SK-N-SH treated with all-trans-retinoic acid at 6 μM for 48 hours (cell line): ENCODE measurements at regions not wholly inside any gene's neighbourhood (a gene's known extent, or its start where the extent isn't known, plus 50 kb on each side); places are given as distances from the start of the nearest gene placed in this dataset.

Experiments
- ATAC-seq: fragments of 200-7000 bp; cut with Tn5 transposase; 3 replicates; pipeline ENCODE4 v1.9.1; 2020; ENCODE audit warnings: mild to moderate bottlenecking, moderate library complexity
- ARNTL ChIP-seq: fragments of 450-650 bp; formaldehyde crosslinking; IDR thresholded peaks from 2 replicates; pipeline ENCODE4 v1.5.0; 2020; ENCODE audit warnings: low read depth, mild to moderate bottlenecking, moderate library complexity, borderline replicate concordance
- BACH2 ChIP-seq: fragments of 250-450 bp; sonication (Bioruptor Pico); IDR thresholded peaks from 2 replicates; pipeline ENCODE4 v1.9.0; 2021; ENCODE audit warnings: mild to moderate bottlenecking, borderline replicate concordance
- CSDC2 ChIP-seq: fragments of 250-450 bp; sonication (Bioruptor Pico); IDR thresholded peaks from 2 replicates; pipeline ENCODE4 v1.5.0; 2020; ENCODE audit warnings: mild to moderate bottlenecking, moderate library complexity
- CSRNP3 ChIP-seq: fragments of 250-450 bp; sonication (Bioruptor Pico); IDR thresholded peaks from 2 replicates; pipeline ENCODE4 v1.5.1; 2021; ENCODE audit warnings: mild to moderate bottlenecking, moderate library complexity
- ESRRG ChIP-seq: fragments of 250-450 bp; sonication (Bioruptor Pico); IDR thresholded peaks from 2 replicates; pipeline ENCODE4 v1.6.1; 2021; ENCODE audit warnings: mild to moderate bottlenecking
- ISL1 ChIP-seq: fragments of 250-450 bp; sonication (Bioruptor Pico); IDR thresholded peaks from 2 replicates; pipeline ENCODE4 v2.1.2; 2022; ENCODE audit warnings: mild to moderate bottlenecking, moderate library complexity
- OSR1 ChIP-seq: fragments of 250-450 bp; sonication (Bioruptor Pico); IDR thresholded peaks from 2 replicates; pipeline ENCODE4 v1.8.0; 2022; ENCODE audit warnings: moderate library complexity, mild to moderate bottlenecking, inconsistent platforms
- PATZ1 ChIP-seq: fragments of 250-450 bp; sonication (Bioruptor Pico); IDR thresholded peaks from 2 replicates; pipeline ENCODE4 v1.8.0; 2020; ENCODE audit warnings: mild to moderate bottlenecking, moderate library complexity, borderline replicate concordance
- PPARA ChIP-seq: fragments of 250-450 bp; sonication (Bioruptor Pico); IDR thresholded peaks from 2 replicates; pipeline ENCODE4 v1.5.0; 2020; ENCODE audit warnings: mild to moderate bottlenecking, borderline replicate concordance
- RARB ChIP-seq: fragments of 250-450 bp; sonication (Bioruptor Pico); IDR thresholded peaks from 2 replicates; pipeline ENCODE4 v1.8.0; 2021; ENCODE audit warnings: mild to moderate bottlenecking, moderate library complexity
- SNAI2 ChIP-seq: fragments of 250-450 bp; sonication (Bioruptor Pico); IDR thresholded peaks from 2 replicates; pipeline ENCODE4 v1.5.0; 2020; ENCODE audit warnings: mild to moderate bottlenecking, moderate library complexity
- TOX ChIP-seq: fragments of 250-450 bp; sonication (Bioruptor Pico); IDR thresholded peaks from 2 replicates; pipeline ENCODE4 v1.8.0; 2021; ENCODE audit warnings: mild to moderate bottlenecking, moderate library complexity, borderline replicate concordance
- ZC3H10 ChIP-seq: fragments of 250-450 bp; sonication (Bioruptor Pico); IDR thresholded peaks from 2 replicates; pipeline ENCODE4 v1.5.1; 2021; ENCODE audit warnings: mild to moderate bottlenecking, moderate library complexity
- ZFP3 ChIP-seq: fragments of 250-450 bp; sonication (Bioruptor Pico); IDR thresholded peaks from 2 replicates; pipeline ENCODE4 v1.5.0; 2020; ENCODE audit warnings: mild to moderate bottlenecking, moderate library complexity
- ZFP30 ChIP-seq: fragments of 450-650 bp; formaldehyde crosslinking; IDR thresholded peaks from 2 replicates; pipeline ENCODE4 v1.5.0; 2022; ENCODE audit warnings: mild to moderate bottlenecking, moderate library complexity
- ZNF565 ChIP-seq: fragments of 450-650 bp; formaldehyde crosslinking; conservative IDR thresholded peaks from 2 replicates; pipeline ENCODE4 v1.5.0; 2020; ENCODE audit warnings: low read depth, mild to moderate bottlenecking, moderate library complexity
- ZNF70 ChIP-seq: fragments of 450-650 bp; formaldehyde crosslinking; IDR thresholded peaks from 2 replicates; pipeline ENCODE4 v1.5.0; 2020; ENCODE audit warnings: mild to moderate bottlenecking, moderate library complexity
- TF ChIP-seq, protein P1 (sequence below): fragments of 250-450 bp; sonication (Bioruptor Pico); IDR thresholded peaks from 2 replicates; pipeline ENCODE4 v1.8.0; 2021; ENCODE audit warnings: low read depth, mild to moderate bottlenecking, moderate library complexity, borderline replicate concordance
- TF ChIP-seq, protein P2 (sequence below): fragments of 250-450 bp; sonication (Bioruptor Pico); IDR thresholded peaks from 2 replicates; pipeline ENCODE4 v1.5.0; 2020; ENCODE audit warnings: mild to moderate bottlenecking, moderate library complexity

DNA sequence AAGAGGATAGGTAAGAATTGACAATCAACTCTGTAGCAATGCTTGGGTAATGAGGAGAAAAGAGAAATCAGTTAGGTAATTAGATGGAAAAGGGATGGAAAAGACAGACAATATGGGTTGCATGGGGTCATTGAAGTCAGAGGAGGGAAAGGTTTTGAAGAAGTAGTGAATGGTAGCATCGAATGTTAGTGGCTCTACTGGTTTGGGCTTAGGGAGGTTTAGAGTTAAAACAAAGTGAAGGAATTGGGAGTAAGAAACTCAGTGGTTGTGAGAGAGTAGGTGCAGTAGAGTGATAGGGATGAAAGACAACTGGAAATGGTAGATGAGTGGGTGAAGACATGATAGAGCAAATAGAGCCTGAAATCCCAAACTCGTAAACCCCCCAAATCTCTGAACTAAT is 140.1 kb upstream of the ZFP64 start:
- no peak for ATAC-seq
- TF ChIP-seq, protein P1, sequence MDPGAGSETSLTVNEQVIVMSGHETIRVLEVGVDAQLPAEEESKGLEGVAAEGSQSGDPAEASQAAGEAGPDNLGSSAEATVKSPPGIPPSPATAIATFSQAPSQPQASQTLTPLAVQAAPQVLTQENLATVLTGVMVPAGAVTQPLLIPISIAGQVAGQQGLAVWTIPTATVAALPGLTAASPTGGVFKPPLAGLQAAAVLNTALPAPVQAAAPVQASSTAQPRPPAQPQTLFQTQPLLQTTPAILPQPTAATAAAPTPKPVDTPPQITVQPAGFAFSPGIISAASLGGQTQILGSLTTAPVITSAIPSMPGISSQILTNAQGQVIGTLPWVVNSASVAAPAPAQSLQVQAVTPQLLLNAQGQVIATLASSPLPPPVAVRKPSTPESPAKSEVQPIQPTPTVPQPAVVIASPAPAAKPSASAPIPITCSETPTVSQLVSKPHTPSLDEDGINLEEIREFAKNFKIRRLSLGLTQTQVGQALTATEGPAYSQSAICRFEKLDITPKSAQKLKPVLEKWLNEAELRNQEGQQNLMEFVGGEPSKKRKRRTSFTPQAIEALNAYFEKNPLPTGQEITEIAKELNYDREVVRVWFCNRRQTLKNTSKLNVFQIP (CRISPR knock-in tag): no peak

- no peak for TF ChIP-seq ZNF565
- TF ChIP-seq PPARA (CRISPR knock-in tag): no peak
- no peak for TF ChIP-seq CSDC2 (CRISPR knock-in tag)
- no peak for TF ChIP-seq BACH2 (CRISPR knock-in tag)
- TF ChIP-seq ESRRG: no peak
- TF ChIP-seq, protein P1 (CRISPR knock-in tag): no peak
- no peak for TF ChIP-seq ZFP30 (CRISPR knock-in tag)
- TF ChIP-seq ZNF70 (CRISPR knock-in tag): no peak
- no peak for TF ChIP-seq CSRNP3
- no peak for TF ChIP-seq ARNTL (CRISPR knock-in tag)
- no peak for TF ChIP-seq PATZ1 (CRISPR knock-in tag)
- no peak for TF ChIP-seq ZC3H10
- TF ChIP-seq, all 23 proteins: peak for 0
- ATAC-seq: no peak
These were observed 129.8 kb upstream of the ZFP64 start for GRCh38 chr20:52321396-52321795.

GRCh38 chr20:52318651-52319050 is 127.1 kb upstream of the ZFP64 start:
- ATAC-seq: no peak
- no peak for TF ChIP-seq ESRRG
- no peak for TF ChIP-seq SNAI2 (CRISPR knock-in tag)
- TF ChIP-seq TOX (CRISPR knock-in tag): no peak
- TF ChIP-seq CSDC2 (CRISPR knock-in tag): no peak
- TF ChIP-seq, protein P1 (CRISPR knock-in tag): no peak
- TF ChIP-seq RARB: no peak
- TF ChIP-seq, protein P2, sequence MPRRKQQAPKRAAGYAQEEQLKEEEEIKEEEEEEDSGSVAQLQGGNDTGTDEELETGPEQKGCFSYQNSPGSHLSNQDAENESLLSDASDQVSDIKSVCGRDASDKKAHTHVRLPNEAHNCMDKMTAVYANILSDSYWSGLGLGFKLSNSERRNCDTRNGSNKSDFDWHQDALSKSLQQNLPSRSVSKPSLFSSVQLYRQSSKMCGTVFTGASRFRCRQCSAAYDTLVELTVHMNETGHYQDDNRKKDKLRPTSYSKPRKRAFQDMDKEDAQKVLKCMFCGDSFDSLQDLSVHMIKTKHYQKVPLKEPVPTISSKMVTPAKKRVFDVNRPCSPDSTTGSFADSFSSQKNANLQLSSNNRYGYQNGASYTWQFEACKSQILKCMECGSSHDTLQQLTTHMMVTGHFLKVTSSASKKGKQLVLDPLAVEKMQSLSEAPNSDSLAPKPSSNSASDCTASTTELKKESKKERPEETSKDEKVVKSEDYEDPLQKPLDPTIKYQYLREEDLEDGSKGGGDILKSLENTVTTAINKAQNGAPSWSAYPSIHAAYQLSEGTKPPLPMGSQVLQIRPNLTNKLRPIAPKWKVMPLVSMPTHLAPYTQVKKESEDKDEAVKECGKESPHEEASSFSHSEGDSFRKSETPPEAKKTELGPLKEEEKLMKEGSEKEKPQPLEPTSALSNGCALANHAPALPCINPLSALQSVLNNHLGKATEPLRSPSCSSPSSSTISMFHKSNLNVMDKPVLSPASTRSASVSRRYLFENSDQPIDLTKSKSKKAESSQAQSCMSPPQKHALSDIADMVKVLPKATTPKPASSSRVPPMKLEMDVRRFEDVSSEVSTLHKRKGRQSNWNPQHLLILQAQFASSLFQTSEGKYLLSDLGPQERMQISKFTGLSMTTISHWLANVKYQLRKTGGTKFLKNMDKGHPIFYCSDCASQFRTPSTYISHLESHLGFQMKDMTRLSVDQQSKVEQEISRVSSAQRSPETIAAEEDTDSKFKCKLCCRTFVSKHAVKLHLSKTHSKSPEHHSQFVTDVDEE: no peak
- no peak for TF ChIP-seq ZFP3 (CRISPR knock-in tag)
- no peak for TF ChIP-seq ZNF70 (CRISPR knock-in tag)
- TF ChIP-seq ZNF565: no peak
- TF ChIP-seq BACH2 (CRISPR knock-in tag): no peak
- TF ChIP-seq ARNTL (CRISPR knock-in tag): no peak
- no peak for TF ChIP-seq ISL1 (CRISPR knock-in tag)
- no peak for TF ChIP-seq OSR1 (CRISPR knock-in tag)
